ENCODE measurements at regions not wholly inside any gene's neighbourhood (a gene's known extent, or its start where the extent isn't known, plus 50 kb on each side); places are given as distances from the start of the nearest gene placed in this dataset.

DNA sequence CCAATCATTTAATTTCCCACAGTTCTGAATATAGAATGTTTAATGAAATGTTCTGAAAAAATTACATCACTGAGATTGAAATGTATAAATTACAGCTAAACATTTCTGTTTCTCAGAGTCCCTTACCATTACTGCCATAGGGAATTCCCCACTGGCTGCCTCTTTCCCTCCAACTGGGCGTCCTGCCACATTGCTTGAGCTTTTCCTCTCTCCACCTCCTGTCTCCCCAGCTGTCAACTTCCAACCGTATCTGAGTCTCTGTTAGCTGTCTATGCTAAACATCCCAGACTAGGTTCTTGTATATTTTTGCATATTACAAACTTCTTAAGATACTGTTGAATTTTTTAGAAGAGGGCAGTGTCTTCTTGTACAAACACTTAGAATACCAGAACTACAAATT is 407.3 kb upstream of the SLIT2 start:
- Histone ChIP-seq H3K27ac (ENCODE audit: low read length) (no peak overlapping the region), H3K27me3 (ENCODE audit: control insufficient read depth, insufficient read depth, low read length) (no peaks in the 10 kb centered on the region), H3K4me3 (ENCODE audit: low read depth in 2 of 2, low read length in 2 of 2) (no peak overlapping the region), H3K9me3 (ENCODE audit: control insufficient read depth, insufficient read depth, low read depth, low read length) (no peaks in the 10 kb centered on the region), H3K4me1 (ENCODE audit: control insufficient read depth, insufficient read depth, low read length) (no peaks in the 10 kb centered on the region), H3K36me3 (ENCODE audit: control insufficient read depth, insufficient read depth, low read length) (no peaks in the 10 kb centered on the region)
- no peak for ATAC-seq
- no TSS peak for BruUV-seq (replicated peaks)
- TF ChIP-seq TCF7L2 (IDR thresholded peaks at IDR 0.05; ENCODE audit: low read depth, low read length), result no peak
- no peak for TF ChIP-seq POLR2AphosphoS5 (IDR thresholded peaks at IDR 0.05; ENCODE audit: low read depth, low read length)
- no peak for TF ChIP-seq SIN3A (IDR thresholded peaks at IDR 0.05; ENCODE audit: borderline replicate concordance, insufficient read depth, low read depth, low read length)
- TF ChIP-seq, protein P1, sequence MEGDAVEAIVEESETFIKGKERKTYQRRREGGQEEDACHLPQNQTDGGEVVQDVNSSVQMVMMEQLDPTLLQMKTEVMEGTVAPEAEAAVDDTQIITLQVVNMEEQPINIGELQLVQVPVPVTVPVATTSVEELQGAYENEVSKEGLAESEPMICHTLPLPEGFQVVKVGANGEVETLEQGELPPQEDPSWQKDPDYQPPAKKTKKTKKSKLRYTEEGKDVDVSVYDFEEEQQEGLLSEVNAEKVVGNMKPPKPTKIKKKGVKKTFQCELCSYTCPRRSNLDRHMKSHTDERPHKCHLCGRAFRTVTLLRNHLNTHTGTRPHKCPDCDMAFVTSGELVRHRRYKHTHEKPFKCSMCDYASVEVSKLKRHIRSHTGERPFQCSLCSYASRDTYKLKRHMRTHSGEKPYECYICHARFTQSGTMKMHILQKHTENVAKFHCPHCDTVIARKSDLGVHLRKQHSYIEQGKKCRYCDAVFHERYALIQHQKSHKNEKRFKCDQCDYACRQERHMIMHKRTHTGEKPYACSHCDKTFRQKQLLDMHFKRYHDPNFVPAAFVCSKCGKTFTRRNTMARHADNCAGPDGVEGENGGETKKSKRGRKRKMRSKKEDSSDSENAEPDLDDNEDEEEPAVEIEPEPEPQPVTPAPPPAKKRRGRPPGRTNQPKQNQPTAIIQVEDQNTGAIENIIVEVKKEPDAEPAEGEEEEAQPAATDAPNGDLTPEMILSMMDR (IDR thresholded peaks at IDR 0.05), result no peak
- TF ChIP-seq, protein P2, sequence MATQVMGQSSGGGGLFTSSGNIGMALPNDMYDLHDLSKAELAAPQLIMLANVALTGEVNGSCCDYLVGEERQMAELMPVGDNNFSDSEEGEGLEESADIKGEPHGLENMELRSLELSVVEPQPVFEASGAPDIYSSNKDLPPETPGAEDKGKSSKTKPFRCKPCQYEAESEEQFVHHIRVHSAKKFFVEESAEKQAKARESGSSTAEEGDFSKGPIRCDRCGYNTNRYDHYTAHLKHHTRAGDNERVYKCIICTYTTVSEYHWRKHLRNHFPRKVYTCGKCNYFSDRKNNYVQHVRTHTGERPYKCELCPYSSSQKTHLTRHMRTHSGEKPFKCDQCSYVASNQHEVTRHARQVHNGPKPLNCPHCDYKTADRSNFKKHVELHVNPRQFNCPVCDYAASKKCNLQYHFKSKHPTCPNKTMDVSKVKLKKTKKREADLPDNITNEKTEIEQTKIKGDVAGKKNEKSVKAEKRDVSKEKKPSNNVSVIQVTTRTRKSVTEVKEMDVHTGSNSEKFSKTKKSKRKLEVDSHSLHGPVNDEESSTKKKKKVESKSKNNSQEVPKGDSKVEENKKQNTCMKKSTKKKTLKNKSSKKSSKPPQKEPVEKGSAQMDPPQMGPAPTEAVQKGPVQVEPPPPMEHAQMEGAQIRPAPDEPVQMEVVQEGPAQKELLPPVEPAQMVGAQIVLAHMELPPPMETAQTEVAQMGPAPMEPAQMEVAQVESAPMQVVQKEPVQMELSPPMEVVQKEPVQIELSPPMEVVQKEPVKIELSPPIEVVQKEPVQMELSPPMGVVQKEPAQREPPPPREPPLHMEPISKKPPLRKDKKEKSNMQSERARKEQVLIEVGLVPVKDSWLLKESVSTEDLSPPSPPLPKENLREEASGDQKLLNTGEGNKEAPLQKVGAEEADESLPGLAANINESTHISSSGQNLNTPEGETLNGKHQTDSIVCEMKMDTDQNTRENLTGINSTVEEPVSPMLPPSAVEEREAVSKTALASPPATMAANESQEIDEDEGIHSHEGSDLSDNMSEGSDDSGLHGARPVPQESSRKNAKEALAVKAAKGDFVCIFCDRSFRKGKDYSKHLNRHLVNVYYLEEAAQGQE (IDR thresholded peaks at IDR 0.05; ENCODE audit: insufficient read depth in 1 of 2, low read depth in 2 of 2, low read length in 1 of 2), result no peak
- ChIA-PET POLR2A (interaction anchor here (0.6 kb wide), 1 partner anchor 1846 kb away, joined by 12 read pairs; no protein-coding TSS in a partner anchor), CTCF (no interaction called here)
- DNase-seq (ENCODE audit: low read depth, low spot score), result no peak
- intact Hi-C loops (cut with micrococcal nuclease; ENCODE audit: unreplicated experiment) (no loop called here), in situ Hi-C loops (cut with HindIII; ENCODE audit: low pct_unique_long_range_greater_than_20kb, low sequenced_read_pairs) (no loop called here)

DNA sequence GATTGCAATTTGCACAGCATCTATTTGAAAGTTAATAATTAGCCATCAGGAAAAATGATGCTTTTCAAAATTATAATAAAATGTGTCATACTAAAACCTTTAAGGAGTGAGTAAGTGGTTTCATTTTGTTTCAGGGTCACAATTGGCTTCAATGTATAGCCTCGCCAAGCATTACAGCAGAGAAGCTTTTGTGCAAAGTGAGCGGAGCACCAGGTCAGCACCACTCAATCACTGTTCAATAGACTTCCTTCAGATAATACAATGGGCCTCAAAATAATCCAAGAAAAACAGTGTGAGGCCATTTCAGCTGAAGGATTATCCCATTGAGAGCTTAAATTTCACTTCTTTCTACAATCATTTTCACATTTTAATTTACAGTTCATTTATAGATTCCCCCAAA is 409.2 kb upstream of the SLIT2 start:
- CTCF ChIA-PET, result no interaction called here
- H3K4me3 ChIP-seq (ENCODE audit: low read depth in 2 of 2, low read length in 2 of 2), result no peak overlapping the region
- no TSS peak for BruUV-seq (replicated peaks)
- H3K27me3 ChIP-seq (ENCODE audit: control insufficient read depth, insufficient read depth, low read length), result no peaks in the 10 kb centered on the region
- ATAC-seq, result no peak
- TF ChIP-seq, protein P1 (IDR thresholded peaks at IDR 0.05), result no peak
- TF ChIP-seq POLR2AphosphoS5 (IDR thresholded peaks at IDR 0.05; ENCODE audit: low read depth, low read length) (no peak), SIN3A (IDR thresholded peaks at IDR 0.05; ENCODE audit: borderline replicate concordance, insufficient read depth, low read depth, low read length) (no peak)
- H3K9me3 ChIP-seq (ENCODE audit: control insufficient read depth, insufficient read depth, low read depth, low read length), result no peaks in the 10 kb centered on the region
- POLR2A ChIA-PET, result no interaction called here
- H3K4me1 ChIP-seq (ENCODE audit: control insufficient read depth, insufficient read depth, low read length), result no peaks in the 10 kb centered on the region
- H3K36me3 ChIP-seq (ENCODE audit: control insufficient read depth, insufficient read depth, low read length), result no peaks in the 10 kb centered on the region
- no peak overlapping the region for H3K27ac ChIP-seq (ENCODE audit: low read length)
- DNase-seq (ENCODE audit: low read depth, low spot score), result no peak
- intact Hi-C loops (cut with micrococcal nuclease; ENCODE audit: unreplicated experiment) (no loop called here), in situ Hi-C loops (cut with HindIII; ENCODE audit: low pct_unique_long_range_greater_than_20kb, low sequenced_read_pairs) (no loop called here)

Data from Panc1 (cell line).